IMR-90 (cell line): ENCODE measurements at regions not wholly inside any gene's neighbourhood (a gene's known extent, or its start where the extent isn't known, plus 50 kb on each side); places are given as distances from the start of the nearest gene placed in this dataset.

Source experiments
- ATAC-seq: fragments of 200-7000 bp; cut with Tn5 transposase; 2 replicates; pipeline ENCODE4 v1.9.1; 2020; ENCODE audit warnings: low read depth, mild to moderate bottlenecking, moderate library complexity
- BruUV-seq: library from RNA; stranded (reverse); fragments of 400-500 nt; replicated peaks from 2 replicates; lab custom pipeline; 2021; lab: Mats Ljungman, UMichigan
- CTCF ChIA-PET: fragments of 300-600 bp; formaldehyde crosslinking; extraction: SDS; loops from one replicate; lab custom pipeline; 2021; ENCODE audit warnings: antibody characterized with exemption; lab: Yijun Ruan, JAX
- POLR2A ChIA-PET: fragments of 300-600 bp; sonication (Branson Sonifier 250); formaldehyde crosslinking; loops from one replicate; lab custom pipeline; 2022; ENCODE audit warnings: antibody characterized with exemption; ENCODE audit not compliant: unreplicated experiment; lab: Charles Lee
- DNase-seq: peaks from one replicate; pipeline ENCODE4 v3.0.0; 2013
- H2AFZ ChIP-seq: replicated peaks from 2 replicates; pipeline ENCODE3; 2013; ENCODE audit warnings: low read length, mild to moderate bottlenecking; ENCODE audit not compliant: poor library complexity
- H2AK5ac ChIP-seq: 2 replicates; pipeline ENCODE4 v1.6.1; 2013; ENCODE audit warnings: low read depth, low read length, inconsistent platforms
- H2AK9ac ChIP-seq: replicated peaks from 2 replicates; pipeline ENCODE3; 2013; ENCODE audit warnings: mild to moderate bottlenecking, low read depth, low read length, moderate library complexity; ENCODE audit not compliant: poor library complexity
- H2BK120ac ChIP-seq: 2 replicates; pipeline ENCODE4 v1.6.1; 2013; ENCODE audit warnings: low read depth, low read length, inconsistent platforms
- H2BK15ac ChIP-seq: 3 replicates; pipeline ENCODE4 v1.6.1; 2013; ENCODE audit warnings: low read depth, low read length, inconsistent platforms
- H2BK20ac ChIP-seq: 2 replicates; pipeline ENCODE4 v1.6.1; 2013; ENCODE audit warnings: low read depth, mild to moderate bottlenecking, inconsistent platforms, low read length, moderate library complexity
- H2BK5ac ChIP-seq: 2 replicates; pipeline ENCODE4 v1.6.1; 2013; ENCODE audit warnings: mild to moderate bottlenecking, low read depth, low read length, inconsistent platforms; ENCODE audit not compliant: poor library complexity, severe bottlenecking
- H3K14ac ChIP-seq: replicated peaks from 2 replicates; pipeline ENCODE4 v1.6.1; 2013; ENCODE audit warnings: low read depth, low read length, inconsistent platforms
- H3K18ac ChIP-seq: 2 replicates; pipeline ENCODE4 v1.6.1; 2013; ENCODE audit warnings: low read depth, low read length, control low read depth
- H3K23ac ChIP-seq: 2 replicates; pipeline ENCODE4 v1.6.1; 2013; ENCODE audit warnings: low read depth, low read length, inconsistent platforms
- H3K27ac ChIP-seq: 2 replicates; pipeline ENCODE4 v1.5.1; 2013; ENCODE audit warnings: mild to moderate bottlenecking, control low read depth, low read length; ENCODE audit not compliant: insufficient read depth
- H3K27me3 ChIP-seq: 2 replicates; pipeline ENCODE4 v1.6.1; 2013; ENCODE audit warnings: low read length; ENCODE audit not compliant: control insufficient read depth, insufficient read depth
- H3K36me3 ChIP-seq: 2 replicates; pipeline ENCODE4 v1.6.1; 2013; ENCODE audit warnings: low read length, mixed read lengths; ENCODE audit not compliant: control insufficient read depth, insufficient read depth
- H3K4ac ChIP-seq: 2 replicates; pipeline ENCODE4 v1.6.1; 2013; ENCODE audit warnings: low read depth, low read length, inconsistent platforms
- H3K4me1 ChIP-seq: 2 replicates; pipeline ENCODE4 v1.6.1; 2013; ENCODE audit warnings: low read length, mixed read lengths; ENCODE audit not compliant: control insufficient read depth, insufficient read depth
- H3K4me2 ChIP-seq: 2 replicates; pipeline ENCODE4 v1.6.1; 2013; ENCODE audit warnings: low read depth, mild to moderate bottlenecking, control low read depth, low read length, moderate library complexity
- H3K4me3 ChIP-seq: 2 replicates; pipeline ENCODE4 v1.5.1; 2013; ENCODE audit warnings: low read depth, mild to moderate bottlenecking, control low read depth, low read length, moderate library complexity; ENCODE audit not compliant: insufficient read depth
- H3K56ac ChIP-seq: 2 replicates; pipeline ENCODE4 v1.6.1; 2013; ENCODE audit warnings: low read length, inconsistent platforms; ENCODE audit not compliant: insufficient read depth; ENCODE audit errors: extremely low read depth
- H3K79me1 ChIP-seq, 2 experiments: 2 replicates each; pipeline ENCODE4 v1.6.1; 2013; ENCODE audit warnings: low read length in 2 of 2, inconsistent platforms in 1 of 2, low read depth in 1 of 2
- H3K9ac ChIP-seq: 2 replicates; pipeline ENCODE4 v1.6.1; 2013; ENCODE audit warnings: low read depth, low read length, control low read depth
- H3K9me1 ChIP-seq: 2 replicates; pipeline ENCODE4 v1.6.1; 2013; ENCODE audit warnings: low read length, inconsistent platforms; ENCODE audit not compliant: insufficient read depth
- H3K9me3 ChIP-seq: 2 replicates; pipeline ENCODE4 v1.6.1; 2013; ENCODE audit warnings: low read length; ENCODE audit not compliant: control insufficient read depth, insufficient read depth
- H4K20me1 ChIP-seq: 2 replicates; pipeline ENCODE4 v1.6.1; 2013; ENCODE audit warnings: low read length, inconsistent platforms; ENCODE audit not compliant: insufficient read depth
- H4K5ac ChIP-seq: 2 replicates; pipeline ENCODE4 v1.6.1; 2013; ENCODE audit warnings: mild to moderate bottlenecking, low read depth, low read length, control low read depth
- H4K8ac ChIP-seq, 2 experiments: 2 replicates each; pipeline ENCODE4 v1.6.1; 2013; ENCODE audit warnings: low read depth in 2 of 2, low read length in 2 of 2, control low read depth in 1 of 2, inconsistent platforms in 1 of 2
- H4K91ac ChIP-seq: 2 replicates; pipeline ENCODE4 v1.6.1; 2013; ENCODE audit warnings: low read depth, low read length, inconsistent platforms; ENCODE audit not compliant: insufficient read depth
- CHD1 ChIP-seq: IDR thresholded peaks from 2 replicates; pipeline ENCODE4 v1.6.1; 2012; ENCODE audit warnings: low read depth, low read length, improper control_type of control experiment
- MXI1 ChIP-seq: IDR thresholded peaks from 2 replicates; pipeline ENCODE4 v1.6.1; 2012; ENCODE audit warnings: low read depth, mild to moderate bottlenecking, low read length, moderate library complexity, borderline replicate concordance
- NFE2L2 ChIP-seq: fragments of 150-350 bp; IDR thresholded peaks from 2 replicates; pipeline ENCODE4 v1.6.1; 2016; ENCODE audit warnings: low read depth, mild to moderate bottlenecking, low read length
- POLR2A ChIP-seq: IDR thresholded peaks from 2 replicates; pipeline ENCODE4 v1.6.1; 2012; ENCODE audit warnings: mild to moderate bottlenecking, low read depth, low read length
- RAD21 ChIP-seq: IDR thresholded peaks from 2 replicates; pipeline ENCODE4 v1.6.1; 2012; ENCODE audit warnings: low read length, improper control_type of control experiment
- RFX5 ChIP-seq: IDR thresholded peaks from 2 replicates; pipeline ENCODE4 v1.8.0; 2012; ENCODE audit warnings: low read depth, mild to moderate bottlenecking, low read length, moderate library complexity
- SMC3 ChIP-seq: fragments of 150-350 bp; IDR thresholded peaks from 2 replicates; pipeline ENCODE4 v1.6.1; 2016; ENCODE audit warnings: low read depth, mild to moderate bottlenecking, antibody characterized with exemption, low read length, moderate library complexity
- WGBS, 2 experiments: methylation state at CpG; one replicate each; pipeline versions ENCODE4 v1.1.5 to v1.1.7; 2013; ENCODE audit warnings: missing lambda C conversion rate in 2 of 2; ENCODE audit not compliant: insufficient read length in 1 of 2; ENCODE audit errors: extremely low coverage in 2 of 2; 5-methylcytosine and 5-hydroxymethylcytosine counted together
- dilution Hi-C: fragments of 300-500 bp; cut with HindIII; formaldehyde crosslinking; loops from one replicate; pipeline ENCODE4 v1.14.3; 2018; ENCODE audit warnings: low sequenced_read_pairs; ENCODE audit not compliant: unreplicated experiment
- in situ Hi-C: fragments of 300-500 bp; cut with MboI; formaldehyde crosslinking; loops from 3 replicates; pipeline ENCODE4 v1.14.3; 2019; ENCODE audit warnings: low sequenced_read_pairs, inconsistent platforms, mixed read lengths
- intact Hi-C: fragments of 100-400 bp; cut with micrococcal nuclease; formaldehyde crosslinking; loops from 2 replicates; pipeline ENCODE4 v1.10.0; 2022
- TF ChIP-seq, protein P1 (sequence below): fragments of 150-350 bp; IDR thresholded peaks from 2 replicates; pipeline ENCODE4 v1.6.1; 2017; ENCODE audit warnings: mild to moderate bottlenecking, antibody characterized with exemption, low read length, low read depth
- TF ChIP-seq, protein P2 (sequence below): conservative IDR thresholded peaks from 2 replicates; pipeline ENCODE4 v1.5.1; 2012; ENCODE audit warnings: mild to moderate bottlenecking, low read depth, low read length, improper control_type of control experiment

DNA sequence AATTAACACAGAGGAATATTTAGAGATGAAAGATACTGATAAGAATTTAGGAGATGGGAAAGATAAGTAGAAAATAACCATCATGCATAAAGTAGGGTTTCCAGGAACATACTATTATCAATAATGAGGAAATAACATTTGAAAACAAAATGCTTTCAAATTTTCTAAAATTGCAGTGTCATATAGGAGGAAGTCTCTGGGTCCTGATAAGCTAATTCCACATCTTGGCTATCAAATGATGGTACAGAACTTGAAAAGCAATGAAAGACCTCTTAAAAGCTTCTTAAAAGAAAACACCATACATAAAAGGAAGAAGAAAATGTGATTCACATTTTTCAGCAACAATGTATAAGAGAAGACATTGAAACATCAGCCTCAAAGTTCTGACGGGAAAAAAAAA lies 1024.8 kb downstream of the TSN start:
- dilution Hi-C loops = no loop called here
- no peak overlapping the region for H2AFZ ChIP-seq
- H2AK5ac ChIP-seq = no peak overlapping the region
- no peak overlapping the region for H2BK5ac ChIP-seq
- H3K27ac ChIP-seq = no peak overlapping the region
- no peak overlapping the region for H3K18ac ChIP-seq
- H4K91ac ChIP-seq = no peak overlapping the region
- H3K4me3 ChIP-seq = no peak overlapping the region
- no peak overlapping the region for H3K56ac ChIP-seq
- no peak overlapping the region for H2BK120ac ChIP-seq
- no peak overlapping the region for H4K5ac ChIP-seq
- H2BK15ac ChIP-seq = no peak overlapping the region
- H3K23ac ChIP-seq = no peak overlapping the region
- no peaks in the 10 kb centered on the region for H3K4me1 ChIP-seq
- H4K20me1 ChIP-seq = no peaks in the 10 kb centered on the region
- in situ Hi-C loops = no loop called here
- no peaks in the 10 kb centered on the region for H3K36me3 ChIP-seq
- H4K8ac ChIP-seq = no peak overlapping the region
- ChIA-PET CTCF (interaction anchor here (1.6 kb wide), 1 partner anchor 21 kb away, joined by 3 read pairs; no protein-coding TSS in a partner anchor), POLR2A (no interaction called here)
- H3K9me3 ChIP-seq = peaks cover 3% of the 10 kb centered on the region; the same call in 1 of the 2 replicates
- H3K79me1 ChIP-seq = no peaks in the 10 kb centered on the region
- no peak overlapping the region for H3K4ac ChIP-seq
- WGBS, 2 experiments = no CpG with 5 or more reads among the region's 1 CpG
- intact Hi-C loops = no loop called here
- H3K4me2 ChIP-seq = no peak overlapping the region
- H2AK9ac ChIP-seq = no peak overlapping the region
- H2BK20ac ChIP-seq = no peak overlapping the region
- TF ChIP-seq RFX5 (no peak), SMC3 (no peak), CHD1 (no peak), POLR2A (no peak), MXI1 (no peak), RAD21 (no peak), NFE2L2 (no peak)
- TF ChIP-seq, protein P1, sequence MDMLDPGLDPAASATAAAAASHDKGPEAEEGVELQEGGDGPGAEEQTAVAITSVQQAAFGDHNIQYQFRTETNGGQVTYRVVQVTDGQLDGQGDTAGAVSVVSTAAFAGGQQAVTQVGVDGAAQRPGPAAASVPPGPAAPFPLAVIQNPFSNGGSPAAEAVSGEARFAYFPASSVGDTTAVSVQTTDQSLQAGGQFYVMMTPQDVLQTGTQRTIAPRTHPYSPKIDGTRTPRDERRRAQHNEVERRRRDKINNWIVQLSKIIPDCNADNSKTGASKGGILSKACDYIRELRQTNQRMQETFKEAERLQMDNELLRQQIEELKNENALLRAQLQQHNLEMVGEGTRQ = no peak
- TF ChIP-seq, protein P2, sequence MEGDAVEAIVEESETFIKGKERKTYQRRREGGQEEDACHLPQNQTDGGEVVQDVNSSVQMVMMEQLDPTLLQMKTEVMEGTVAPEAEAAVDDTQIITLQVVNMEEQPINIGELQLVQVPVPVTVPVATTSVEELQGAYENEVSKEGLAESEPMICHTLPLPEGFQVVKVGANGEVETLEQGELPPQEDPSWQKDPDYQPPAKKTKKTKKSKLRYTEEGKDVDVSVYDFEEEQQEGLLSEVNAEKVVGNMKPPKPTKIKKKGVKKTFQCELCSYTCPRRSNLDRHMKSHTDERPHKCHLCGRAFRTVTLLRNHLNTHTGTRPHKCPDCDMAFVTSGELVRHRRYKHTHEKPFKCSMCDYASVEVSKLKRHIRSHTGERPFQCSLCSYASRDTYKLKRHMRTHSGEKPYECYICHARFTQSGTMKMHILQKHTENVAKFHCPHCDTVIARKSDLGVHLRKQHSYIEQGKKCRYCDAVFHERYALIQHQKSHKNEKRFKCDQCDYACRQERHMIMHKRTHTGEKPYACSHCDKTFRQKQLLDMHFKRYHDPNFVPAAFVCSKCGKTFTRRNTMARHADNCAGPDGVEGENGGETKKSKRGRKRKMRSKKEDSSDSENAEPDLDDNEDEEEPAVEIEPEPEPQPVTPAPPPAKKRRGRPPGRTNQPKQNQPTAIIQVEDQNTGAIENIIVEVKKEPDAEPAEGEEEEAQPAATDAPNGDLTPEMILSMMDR = no peak
- no peaks in the 10 kb centered on the region for H3K9me1 ChIP-seq
- H3K9ac ChIP-seq = no peak overlapping the region
- BruUV-seq = no TSS peak
- ATAC-seq = no peak
- no peak overlapping the region for H3K14ac ChIP-seq
- no peak for DNase-seq
- H3K27me3 ChIP-seq = no peaks in the 10 kb centered on the region
